HFFc6 (cell line): ENCODE measurements at regions not wholly inside any gene's neighbourhood (a gene's known extent, or its start where the extent isn't known, plus 50 kb on each side); places are given as distances from the start of the nearest gene placed in this dataset.

Source experiments
- DNase-seq: peaks from one replicate; pipeline ENCODE4 v3.0.0-alpha.2; 2018
- H3K27ac Mint-ChIP-seq: 2 replicates; pipeline ENCODE4 v1.8.0; 2020; ENCODE audit warnings: mild to moderate bottlenecking, mixed read lengths
- H3K27me3 Mint-ChIP-seq: 2 replicates; pipeline ENCODE4 v1.8.0; 2021; ENCODE audit warnings: mild to moderate bottlenecking, moderate library complexity, mixed read lengths; ENCODE audit not compliant: insufficient read depth
- H3K36me3 Mint-ChIP-seq: 2 replicates; pipeline ENCODE4 v1.8.0; 2021; ENCODE audit warnings: low read depth, mixed read lengths
- H3K4me1 Mint-ChIP-seq: 2 replicates; pipeline ENCODE4 v1.8.0; 2020; ENCODE audit warnings: low read depth, mixed read lengths
- H3K4me3 Mint-ChIP-seq: 2 replicates; pipeline ENCODE4 v1.8.0; 2020; ENCODE audit warnings: mild to moderate bottlenecking, moderate library complexity, mixed read lengths
- H3K9me3 Mint-ChIP-seq: 2 replicates; pipeline ENCODE4 v1.8.0; 2020; ENCODE audit warnings: mild to moderate bottlenecking, mixed read lengths
- TF ChIP-seq, protein P1 (sequence below): fragments of 200-600 bp; sonication (generic); IDR thresholded peaks from 2 replicates; pipeline ENCODE4 v1.5.0; 2021; ENCODE audit warnings: antibody characterized with exemption, mild to moderate bottlenecking

DNA sequence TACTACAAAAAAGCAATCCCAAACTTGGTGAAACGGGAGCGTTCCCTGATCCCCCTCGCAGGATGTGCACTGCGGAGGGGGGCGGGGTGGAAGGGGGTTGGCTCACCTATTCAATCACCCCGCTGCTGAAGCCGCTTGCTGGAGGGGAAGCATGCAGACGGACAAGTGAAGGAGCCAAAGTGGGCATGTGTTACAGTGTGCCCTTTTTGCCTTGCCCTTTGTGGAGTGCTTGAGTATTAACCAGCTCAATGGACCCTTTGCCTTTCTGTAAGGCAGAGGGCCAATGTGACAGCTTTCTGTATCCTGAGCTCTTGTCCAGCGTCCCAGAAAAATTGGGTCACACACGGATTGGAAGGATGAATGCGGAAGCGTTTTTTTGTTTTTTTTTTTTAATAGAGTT is 348.9 kb upstream of the NPSR1 start:
- Mint-ChIP-seq H3K27ac (no peak overlapping the region), H3K4me3 (no peak overlapping the region), H3K4me1 (peaks cover 16% of the 10 kb centered on the region), H3K27me3 (no peaks in the 10 kb centered on the region), H3K36me3 (peaks cover 22% of the 10 kb centered on the region), H3K9me3 (peaks cover 20% of the 10 kb centered on the region)
- TF ChIP-seq, protein P1, sequence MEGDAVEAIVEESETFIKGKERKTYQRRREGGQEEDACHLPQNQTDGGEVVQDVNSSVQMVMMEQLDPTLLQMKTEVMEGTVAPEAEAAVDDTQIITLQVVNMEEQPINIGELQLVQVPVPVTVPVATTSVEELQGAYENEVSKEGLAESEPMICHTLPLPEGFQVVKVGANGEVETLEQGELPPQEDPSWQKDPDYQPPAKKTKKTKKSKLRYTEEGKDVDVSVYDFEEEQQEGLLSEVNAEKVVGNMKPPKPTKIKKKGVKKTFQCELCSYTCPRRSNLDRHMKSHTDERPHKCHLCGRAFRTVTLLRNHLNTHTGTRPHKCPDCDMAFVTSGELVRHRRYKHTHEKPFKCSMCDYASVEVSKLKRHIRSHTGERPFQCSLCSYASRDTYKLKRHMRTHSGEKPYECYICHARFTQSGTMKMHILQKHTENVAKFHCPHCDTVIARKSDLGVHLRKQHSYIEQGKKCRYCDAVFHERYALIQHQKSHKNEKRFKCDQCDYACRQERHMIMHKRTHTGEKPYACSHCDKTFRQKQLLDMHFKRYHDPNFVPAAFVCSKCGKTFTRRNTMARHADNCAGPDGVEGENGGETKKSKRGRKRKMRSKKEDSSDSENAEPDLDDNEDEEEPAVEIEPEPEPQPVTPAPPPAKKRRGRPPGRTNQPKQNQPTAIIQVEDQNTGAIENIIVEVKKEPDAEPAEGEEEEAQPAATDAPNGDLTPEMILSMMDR: no peak
- no peak for DNase-seq

DNA sequence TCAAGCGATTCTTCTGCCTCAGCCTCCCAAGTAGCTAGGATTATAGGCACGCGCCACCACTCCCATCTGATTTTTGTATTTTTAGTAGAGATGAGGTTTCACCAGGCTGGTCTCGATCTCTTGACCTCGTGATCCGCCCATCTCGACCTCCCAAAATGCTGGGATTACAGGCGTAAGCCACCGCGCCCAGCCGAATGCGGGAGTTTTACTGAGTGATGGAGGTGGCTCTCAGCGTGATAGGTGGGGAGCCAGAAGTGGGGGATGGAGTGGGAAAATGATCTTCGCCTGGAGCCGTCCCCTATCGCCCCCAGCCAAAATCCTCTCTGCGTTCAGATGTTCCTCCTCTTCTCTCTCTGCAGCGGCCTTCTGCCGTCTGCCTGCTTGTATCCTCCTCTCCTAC is 348.4 kb upstream of the NPSR1 start:
- DNase-seq: no peak
- H3K4me1 Mint-ChIP-seq: peaks cover 21% of the 10 kb centered on the region
- no peak overlapping the region for H3K27ac Mint-ChIP-seq
- H3K9me3 Mint-ChIP-seq: peaks cover 20% of the 10 kb centered on the region
- peaks cover 22% of the 10 kb centered on the region for H3K36me3 Mint-ChIP-seq
- H3K4me3 Mint-ChIP-seq: no peak overlapping the region
- TF ChIP-seq, protein P1: no peak
- H3K27me3 Mint-ChIP-seq: no peaks in the 10 kb centered on the region

DNA sequence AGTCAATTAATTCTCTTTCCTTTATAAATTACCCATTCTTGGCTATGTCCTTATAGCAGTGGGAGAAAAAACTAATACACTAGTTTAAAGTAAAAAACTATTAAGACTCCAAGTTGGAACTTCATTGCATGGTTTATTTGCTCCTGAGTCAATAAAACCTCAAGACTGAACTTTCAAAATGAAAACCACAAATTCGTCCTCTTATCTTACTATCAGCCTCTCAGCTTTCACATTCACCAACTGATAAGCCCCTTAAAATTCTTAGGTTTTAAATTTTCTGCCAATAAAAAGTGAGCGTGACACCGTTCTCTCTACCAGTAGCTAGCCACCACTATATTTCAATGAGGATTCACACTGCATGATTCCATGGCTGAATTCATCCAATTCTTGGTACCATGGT is 346.4 kb upstream of the NPSR1 start:
- no peaks in the 10 kb centered on the region for H3K27me3 Mint-ChIP-seq
- no peak overlapping the region for H3K4me3 Mint-ChIP-seq
- TF ChIP-seq, protein P1: no peak
- peaks cover 26% of the 10 kb centered on the region for H3K36me3 Mint-ChIP-seq
- DNase-seq: no peak
- H3K4me1 Mint-ChIP-seq: peaks cover 41% of the 10 kb centered on the region
- peaks cover 20% of the 10 kb centered on the region for H3K9me3 Mint-ChIP-seq
- H3K27ac Mint-ChIP-seq: no peak overlapping the region

DNA sequence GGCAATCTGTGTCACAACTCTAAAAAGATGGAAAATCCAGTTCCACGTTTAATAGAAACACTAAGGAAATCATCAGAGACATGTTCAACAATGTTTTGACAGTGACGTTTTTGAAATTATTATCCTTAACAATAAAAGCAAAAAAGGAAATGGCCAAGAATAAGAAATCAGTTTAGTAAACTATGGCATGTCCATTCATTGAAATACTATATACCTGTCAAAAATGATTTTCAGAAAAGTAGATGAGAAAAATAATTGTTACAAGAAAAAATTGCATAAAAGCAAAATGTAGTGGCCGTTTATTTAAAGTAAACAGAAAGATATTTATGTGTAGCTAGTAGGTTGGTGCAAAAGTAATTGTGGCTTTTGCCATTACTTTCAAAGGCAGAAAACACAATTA is 345.4 kb upstream of the NPSR1 start:
- peaks cover 41% of the 10 kb centered on the region for H3K4me1 Mint-ChIP-seq
- H3K4me3 Mint-ChIP-seq: no peak overlapping the region
- H3K27me3 Mint-ChIP-seq: no peaks in the 10 kb centered on the region
- H3K9me3 Mint-ChIP-seq: peaks cover 20% of the 10 kb centered on the region
- H3K27ac Mint-ChIP-seq: no peak overlapping the region
- DNase-seq: no peak
- TF ChIP-seq, protein P1: no peak
- peaks cover 26% of the 10 kb centered on the region for H3K36me3 Mint-ChIP-seq

DNA sequence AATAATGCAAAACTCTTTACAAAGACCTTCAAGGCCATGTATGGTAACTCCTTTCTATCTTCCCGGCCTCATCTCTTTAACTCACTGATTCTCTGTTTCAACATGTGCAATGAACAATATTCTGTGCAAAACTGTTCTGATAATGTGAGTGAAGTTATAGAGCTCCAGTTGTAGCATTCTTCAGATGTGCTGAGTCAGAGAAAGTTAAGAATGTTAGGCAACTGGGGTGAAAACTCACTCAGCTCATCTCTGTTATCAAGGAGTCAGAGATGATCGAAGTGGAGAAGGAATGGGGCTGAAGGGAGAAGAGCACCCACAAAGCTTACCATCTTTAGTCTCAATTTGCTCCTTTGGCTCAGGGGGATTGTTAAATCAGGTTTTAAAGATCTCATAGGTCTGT is 344.7 kb upstream of the NPSR1 start:
- peak; percentile 27 for DNase-seq
- H3K27ac Mint-ChIP-seq: 0 out of 2 replicates have a peak overlapping the region, but pooled peaks have one; percentile 2
- H3K4me1 Mint-ChIP-seq: peaks cover 41% of the 10 kb centered on the region
- peaks cover 26% of the 10 kb centered on the region for H3K36me3 Mint-ChIP-seq
- peaks cover 20% of the 10 kb centered on the region for H3K9me3 Mint-ChIP-seq
- no peaks in the 10 kb centered on the region for H3K27me3 Mint-ChIP-seq
- TF ChIP-seq, protein P1: no peak
- no peak overlapping the region for H3K4me3 Mint-ChIP-seq

DNA sequence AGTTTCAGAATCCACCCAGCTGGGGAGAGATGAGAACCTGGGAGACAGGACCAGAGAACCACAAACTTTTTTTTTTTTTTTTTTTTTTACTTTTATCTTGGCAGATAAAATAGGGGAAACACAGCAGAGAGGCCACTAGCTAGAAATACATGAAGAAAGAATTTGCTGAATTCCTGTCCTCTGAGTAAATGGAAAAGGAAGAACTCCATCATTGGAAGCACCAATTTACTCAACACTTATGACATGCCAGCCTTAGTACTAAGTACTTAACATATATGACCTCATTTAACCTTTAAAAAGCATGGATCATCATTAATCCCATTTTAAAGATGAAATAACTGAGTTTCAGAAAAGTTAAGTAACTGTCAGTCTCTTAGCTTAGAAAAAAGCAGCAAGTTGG is 343.0 kb upstream of the NPSR1 start:
- peaks cover 20% of the 10 kb centered on the region for H3K9me3 Mint-ChIP-seq
- TF ChIP-seq, protein P1: no peak
- peak; percentile 83 for DNase-seq
- peaks cover 41% of the 10 kb centered on the region for H3K4me1 Mint-ChIP-seq
- peaks cover 26% of the 10 kb centered on the region for H3K36me3 Mint-ChIP-seq
- peak overlapping the region; percentile 85 for H3K27ac Mint-ChIP-seq
- H3K4me3 Mint-ChIP-seq: peak overlapping the region; percentile 47
- H3K27me3 Mint-ChIP-seq: no peaks in the 10 kb centered on the region
